Natural killer cell (primary cell): ENCODE measurements at regions not wholly inside any gene's neighbourhood (a gene's known extent, or its start where the extent isn't known, plus 50 kb on each side); places are given as distances from the start of the nearest gene placed in this dataset.
"Not testable (repeated sequence)": the region's sequence is repeated elsewhere in the genome, so short reads cannot be mapped to it uniquely, and the experiment has no call there.

Experiments
- ATAC-seq, 3 donors: fragments of 150-1000 bp in 2 of 3; fragments of 200-7000 bp in 1 of 3; cut with Tn5 transposase; 1 replicate in 1 of 3; 2 replicates in 2 of 3; pipeline ENCODE4 v1.10.0; 2021; ENCODE audit warnings: mild to moderate bottlenecking in 2 of 3, moderate library complexity in 2 of 3
- DNase-seq, 2 donors: peaks; one replicate each; pipeline versions ENCODE4 v3.0.0 to v3.0.0-alpha.2; 2013 to 2021; ENCODE audit warnings: mixed read lengths in 1 of 2
- H3K27ac ChIP-seq: one replicate; pipeline ENCODE4 v1.5.1; 2013; ENCODE audit warnings: mild to moderate bottlenecking, low read length
- H3K27me3 ChIP-seq: one replicate; pipeline ENCODE4 v1.6.1; 2013; ENCODE audit warnings: low read length; ENCODE audit not compliant: control insufficient read depth, insufficient read depth
- H3K36me3 ChIP-seq: one replicate; pipeline ENCODE4 v1.6.1; 2013; ENCODE audit warnings: low read length; ENCODE audit not compliant: control insufficient read depth, insufficient read depth
- H3K4me1 ChIP-seq: one replicate; pipeline ENCODE4 v1.6.1; 2013; ENCODE audit warnings: low read length; ENCODE audit not compliant: control insufficient read depth, insufficient read depth
- H3K4me3 ChIP-seq: one replicate; pipeline ENCODE4 v1.5.1; 2013; ENCODE audit warnings: low read length
- H3K9me3 ChIP-seq: one replicate; pipeline ENCODE4 v1.6.1; 2013; ENCODE audit warnings: low read length; ENCODE audit not compliant: control insufficient read depth, insufficient read depth
- H3K27ac Mint-ChIP-seq, 2 donors: one replicate each; pipeline ENCODE4 v1.8.0; 2022; ENCODE audit warnings: mild to moderate bottlenecking in 2 of 2, mixed read lengths in 2 of 2, moderate library complexity in 1 of 2
- H3K27me3 Mint-ChIP-seq, 2 donors: one replicate each; pipeline ENCODE4 v1.8.0; 2022; ENCODE audit warnings: low read depth in 2 of 2, mixed read lengths in 2 of 2
- H3K36me3 Mint-ChIP-seq: one replicate; pipeline ENCODE4 v1.8.0; 2022; ENCODE audit warnings: mixed read lengths
- H3K4me1 Mint-ChIP-seq, 2 donors: one replicate each; pipeline ENCODE4 v1.8.0; 2022; ENCODE audit warnings: mixed read lengths in 2 of 2
- H3K4me3 Mint-ChIP-seq: one replicate; pipeline ENCODE4 v1.8.0; 2022; ENCODE audit warnings: mild to moderate bottlenecking, moderate library complexity, mixed read lengths
- H3K9me3 Mint-ChIP-seq, 2 donors: one replicate each; pipeline ENCODE4 v1.8.0; 2022; ENCODE audit warnings: mixed read lengths in 2 of 2
- CTCF ChIP-seq: fragments of 200-600 bp; IDR thresholded peaks from one replicate; pipeline ENCODE4 v1.8.0; 2022; ENCODE audit warnings: antibody characterized with exemption
- WGBS: methylation state at CpG from one replicate; pipeline ENCODE4 v1.1.7; 2013; ENCODE audit warnings: missing lambda C conversion rate; ENCODE audit not compliant: insufficient coverage; 5-methylcytosine and 5-hydroxymethylcytosine counted together
- intact Hi-C: fragments of 100-400 bp; cut with micrococcal nuclease; formaldehyde crosslinking; loops from one replicate; pipeline ENCODE4 v1.14.2; 2022

GRCh38 chr5:32165-32564 lies 59.8 kb upstream of the PLEKHG4B start:
- no peak for TF ChIP-seq CTCF
- H3K27me3 ChIP-seq, result no peaks in the 10 kb centered on the region
- H3K27ac Mint-ChIP-seq, result no peak overlapping the region
- H3K4me1 Mint-ChIP-seq, result no peaks in the 10 kb centered on the region
- no peak overlapping the region for H3K4me3 Mint-ChIP-seq
- H3K27ac ChIP-seq, result no peak overlapping the region
- H3K9me3 Mint-ChIP-seq, result peaks cover 6% of the 10 kb centered on the region in 2 donors
- DNase-seq, result no peak
- peaks cover 10 to 12% of the 10 kb centered on the region in 2 donors for H3K27me3 Mint-ChIP-seq
- no peak overlapping the region for H3K4me3 ChIP-seq
- 86% methylated on average over 4 of the region's 4 CpGs for WGBS
- peaks cover 6% of the 10 kb centered on the region for H3K36me3 Mint-ChIP-seq
- H3K4me1 ChIP-seq, result no peaks in the 10 kb centered on the region
- ATAC-seq, result no peak
- H3K9me3 ChIP-seq, result no peaks in the 10 kb centered on the region
- intact Hi-C loops, result no loop called here
- no peaks in the 10 kb centered on the region for H3K36me3 ChIP-seq

- H3K9me3 ChIP-seq, H3K36me3 ChIP-seq, intact Hi-C loops, H3K4me3 Mint-ChIP-seq, H3K27ac Mint-ChIP-seq, H3K4me1 Mint-ChIP-seq, H3K36me3 Mint-ChIP-seq, H3K27me3 ChIP-seq, DNase-seq, H3K27ac ChIP-seq, H3K9me3 Mint-ChIP-seq, H3K4me3 ChIP-seq, ATAC-seq, H3K4me1 ChIP-seq: not testable (repeated sequence)
- peaks cover 5 to 24% of the 10 kb centered on the region in 2 donors for H3K27me3 Mint-ChIP-seq
These were observed 56.4 kb upstream of the PLEKHG4B start for GRCh38 chr5:35521-35920.

- ATAC-seq, H3K4me3 Mint-ChIP-seq, H3K9me3 Mint-ChIP-seq, H3K27ac Mint-ChIP-seq, H3K4me3 ChIP-seq, H3K4me1 Mint-ChIP-seq, H3K27me3 ChIP-seq, H3K4me1 ChIP-seq, H3K36me3 Mint-ChIP-seq, H3K27ac ChIP-seq, H3K36me3 ChIP-seq, DNase-seq, H3K9me3 ChIP-seq, intact Hi-C loops: not testable (repeated sequence)
- 59% methylated on average over 11 of the region's 11 CpGs for WGBS
- peaks cover 5 to 39% of the 10 kb centered on the region in 2 donors for H3K27me3 Mint-ChIP-seq
These were observed 54.8 kb upstream of the PLEKHG4B start for GRCh38 chr5:37207-37606.

- TF ChIP-seq CTCF, result no peak
- intact Hi-C loops, result no loop called here
- no peaks in the 10 kb centered on the region for H3K9me3 ChIP-seq
- no peak overlapping the region for H3K4me3 Mint-ChIP-seq
- H3K4me3 ChIP-seq, result no peak overlapping the region
- 83% methylated on average over 8 of the region's 13 CpGs for WGBS
- ATAC-seq (no peak), DNase-seq (no peak)
- H3K4me1 Mint-ChIP-seq, result no peaks in the 10 kb centered on the region
- peaks cover 2 to 45% of the 10 kb centered on the region in 2 donors for H3K27me3 Mint-ChIP-seq
- no peak overlapping the region for H3K27ac Mint-ChIP-seq
- H3K27ac ChIP-seq, result no peak overlapping the region
- H3K36me3 Mint-ChIP-seq, result no peaks in the 10 kb centered on the region
- no peaks in the 10 kb centered on the region for H3K4me1 ChIP-seq
- H3K9me3 Mint-ChIP-seq, result no peaks in the 10 kb centered on the region
- H3K27me3 ChIP-seq, result peaks cover 5% of the 10 kb centered on the region
- no peaks in the 10 kb centered on the region for H3K36me3 ChIP-seq
These were observed 51.9 kb upstream of the PLEKHG4B start for GRCh38 chr5:39979-40583.
